ENCODE measurements at regions not wholly inside any gene's neighbourhood (a gene's known extent, or its start where the extent isn't known, plus 50 kb on each side); places are given as distances from the start of the nearest gene placed in this dataset.
"Not testable (repeated sequence)": the region's sequence is repeated elsewhere in the genome, so short reads cannot be mapped to it uniquely, and the experiment has no call there.

DNA sequence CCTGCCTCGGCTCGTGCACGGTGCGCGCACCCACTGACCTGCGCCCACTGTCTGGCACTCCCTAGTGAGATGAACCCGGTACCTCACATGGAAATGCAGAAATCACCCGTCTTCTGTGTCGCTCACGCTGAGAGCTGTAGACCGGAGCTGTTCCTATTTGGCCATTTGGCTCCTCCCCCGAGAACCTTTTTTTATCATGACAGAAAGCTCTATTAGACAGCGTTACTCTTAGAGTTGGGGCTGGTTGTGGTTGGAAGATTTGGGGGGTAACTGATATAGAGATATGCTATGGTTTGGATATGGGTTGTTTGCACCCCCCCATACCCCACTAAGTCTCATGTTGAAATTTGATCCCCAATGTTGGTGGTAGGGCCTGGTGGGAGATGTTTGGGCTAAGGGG, 226.2 kb downstream of the LRRC70 start:
- TF ChIP-seq, protein P1, sequence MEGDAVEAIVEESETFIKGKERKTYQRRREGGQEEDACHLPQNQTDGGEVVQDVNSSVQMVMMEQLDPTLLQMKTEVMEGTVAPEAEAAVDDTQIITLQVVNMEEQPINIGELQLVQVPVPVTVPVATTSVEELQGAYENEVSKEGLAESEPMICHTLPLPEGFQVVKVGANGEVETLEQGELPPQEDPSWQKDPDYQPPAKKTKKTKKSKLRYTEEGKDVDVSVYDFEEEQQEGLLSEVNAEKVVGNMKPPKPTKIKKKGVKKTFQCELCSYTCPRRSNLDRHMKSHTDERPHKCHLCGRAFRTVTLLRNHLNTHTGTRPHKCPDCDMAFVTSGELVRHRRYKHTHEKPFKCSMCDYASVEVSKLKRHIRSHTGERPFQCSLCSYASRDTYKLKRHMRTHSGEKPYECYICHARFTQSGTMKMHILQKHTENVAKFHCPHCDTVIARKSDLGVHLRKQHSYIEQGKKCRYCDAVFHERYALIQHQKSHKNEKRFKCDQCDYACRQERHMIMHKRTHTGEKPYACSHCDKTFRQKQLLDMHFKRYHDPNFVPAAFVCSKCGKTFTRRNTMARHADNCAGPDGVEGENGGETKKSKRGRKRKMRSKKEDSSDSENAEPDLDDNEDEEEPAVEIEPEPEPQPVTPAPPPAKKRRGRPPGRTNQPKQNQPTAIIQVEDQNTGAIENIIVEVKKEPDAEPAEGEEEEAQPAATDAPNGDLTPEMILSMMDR (IDR thresholded peaks at IDR 0.05; ENCODE audit: low read length) = not testable (repeated sequence)
- not testable (repeated sequence) for TF ChIP-seq EZH2 (optimal IDR thresholded peaks at IDR 0.05; ENCODE audit: low read depth, low read length)
